ENCODE measurements at regions not wholly inside any gene's neighbourhood (a gene's known extent, or its start where the extent isn't known, plus 50 kb on each side); places are given as distances from the start of the nearest gene placed in this dataset.

DNA sequence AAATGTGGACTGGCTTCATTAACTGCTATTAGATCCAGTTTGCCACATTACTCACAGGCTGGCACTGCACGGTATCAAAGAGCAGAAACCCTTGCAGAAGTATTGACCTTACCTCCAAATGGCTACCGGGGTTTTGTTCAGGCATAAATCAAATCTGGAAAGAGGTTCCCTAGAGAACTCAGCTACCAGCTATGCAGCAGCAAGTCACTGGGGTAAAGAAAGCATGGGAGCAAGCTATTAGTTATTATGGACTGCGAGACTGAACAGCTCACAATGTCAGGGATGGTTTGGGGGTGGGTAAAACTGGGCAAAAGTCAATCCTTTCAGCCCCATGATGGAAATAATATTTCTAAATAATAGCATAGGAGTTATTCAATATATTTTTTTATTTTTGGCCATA lies 128.1 kb downstream of the FANCF start:
- Histone ChIP-seq H3K4me1 (ENCODE audit: control insufficient read depth, insufficient read depth, low read length, poor library complexity, severe bottlenecking) (no peaks in the 10 kb centered on the region), H3K4me3 (ENCODE audit: extremely low read depth, insufficient read depth, low read length, poor library complexity, severe bottlenecking) (no peak overlapping the region), H3K36me3 (ENCODE audit: control insufficient read depth, insufficient read depth, low read length) (no peaks in the 10 kb centered on the region), H3K27ac (ENCODE audit: low read depth, low read length, severe bottlenecking) (no peak overlapping the region), H3K9me3 (ENCODE audit: control insufficient read depth, low read length) (no peaks in the 10 kb centered on the region)
- 88 to 92% methylated on average over 2 of the region's 3 CpGs for WGBS, 2 experiments (ENCODE audit: insufficient coverage in 2 of 2)

DNA sequence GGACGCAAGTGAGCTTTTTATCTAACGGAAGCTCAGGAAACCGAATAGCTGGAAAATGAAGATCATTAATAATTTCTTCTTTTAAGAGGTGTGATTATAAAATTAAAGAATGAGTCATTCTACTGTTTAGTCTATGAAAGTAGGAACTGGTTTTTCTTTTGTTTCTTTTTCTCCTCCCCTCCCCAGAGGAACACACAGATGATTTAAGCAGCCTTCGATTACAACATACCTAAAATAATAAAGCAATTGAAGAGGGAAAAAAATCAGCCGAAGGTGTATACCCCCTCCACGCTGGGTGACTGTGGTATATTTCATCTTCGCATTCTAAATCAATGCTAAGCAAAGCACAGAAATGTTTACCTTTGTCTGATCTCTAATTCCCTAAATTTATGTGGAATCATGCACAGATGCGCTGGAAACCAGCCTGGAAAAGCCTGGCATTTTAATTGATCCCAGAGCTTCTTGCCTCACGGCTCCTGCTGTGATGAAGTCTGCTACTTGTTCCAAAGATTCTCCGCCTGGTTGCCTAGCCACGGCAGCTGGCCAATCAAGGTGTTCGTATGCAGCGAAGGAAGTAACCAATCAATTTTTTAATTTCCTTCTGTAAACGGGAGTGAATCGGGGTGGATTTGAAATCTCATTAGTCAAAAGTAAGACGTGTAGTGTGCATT lies 133.9 kb downstream of the FANCF start:
- H3K27ac ChIP-seq (ENCODE audit: low read depth, low read length, severe bottlenecking): peak overlapping the region; percentile 5
- H3K36me3 ChIP-seq (ENCODE audit: control insufficient read depth, insufficient read depth, low read length): no peaks in the 10 kb centered on the region
- H3K4me1 ChIP-seq (ENCODE audit: control insufficient read depth, insufficient read depth, low read length, poor library complexity, severe bottlenecking): no peaks in the 10 kb centered on the region
- WGBS, 2 experiments (ENCODE audit: insufficient coverage in 2 of 2): 72 to 84% methylated on average over 6 to 9 of the region's 16 CpGs
- no peak overlapping the region for H3K4me3 ChIP-seq (ENCODE audit: extremely low read depth, insufficient read depth, low read length, poor library complexity, severe bottlenecking)
- H3K9me3 ChIP-seq (ENCODE audit: control insufficient read depth, low read length): no peaks in the 10 kb centered on the region

DNA sequence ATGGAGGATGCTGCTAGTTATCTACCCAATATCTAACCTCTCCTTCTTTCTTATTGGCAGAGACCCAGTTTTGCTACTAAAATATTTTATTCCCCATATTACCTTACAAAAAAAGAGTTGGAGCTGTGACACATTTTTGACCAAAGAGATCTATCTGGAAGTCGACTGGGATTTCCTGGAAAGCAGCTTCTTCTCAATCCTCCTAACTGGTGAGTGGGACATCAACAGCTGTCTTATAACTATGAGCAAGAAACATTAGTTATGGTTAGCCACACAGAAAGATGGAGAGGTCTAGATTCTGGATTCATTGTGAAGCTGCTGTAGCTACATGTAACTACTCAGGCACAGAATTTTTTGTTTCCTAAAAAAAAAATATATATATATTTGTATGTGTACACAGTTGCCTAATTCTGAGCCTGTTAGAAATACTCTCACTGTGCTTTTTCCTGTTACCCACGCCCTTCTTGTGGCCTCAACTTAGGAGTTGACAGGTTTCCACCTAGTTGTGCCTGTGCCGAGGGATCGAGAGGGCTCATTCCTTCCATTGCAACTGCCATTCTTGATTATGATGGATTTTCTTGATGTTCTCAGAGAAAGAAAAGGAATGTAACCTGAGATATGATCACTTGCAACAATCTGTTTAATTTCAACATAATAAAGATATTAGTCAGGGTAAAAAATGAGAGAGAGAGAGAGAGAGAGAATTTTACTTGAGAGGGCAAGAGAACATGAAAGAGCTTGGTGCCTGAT lies 142.0 kb downstream of the SLC17A6 start:
- 83 to 88% methylated on average over 1 of the region's 4 CpGs for WGBS, 2 experiments (ENCODE audit: insufficient coverage in 2 of 2)
- Histone ChIP-seq H3K9me3 (ENCODE audit: control insufficient read depth, low read length) (no peaks in the 10 kb centered on the region), H3K27ac (ENCODE audit: low read depth, low read length, severe bottlenecking) (no peak overlapping the region)

DNA sequence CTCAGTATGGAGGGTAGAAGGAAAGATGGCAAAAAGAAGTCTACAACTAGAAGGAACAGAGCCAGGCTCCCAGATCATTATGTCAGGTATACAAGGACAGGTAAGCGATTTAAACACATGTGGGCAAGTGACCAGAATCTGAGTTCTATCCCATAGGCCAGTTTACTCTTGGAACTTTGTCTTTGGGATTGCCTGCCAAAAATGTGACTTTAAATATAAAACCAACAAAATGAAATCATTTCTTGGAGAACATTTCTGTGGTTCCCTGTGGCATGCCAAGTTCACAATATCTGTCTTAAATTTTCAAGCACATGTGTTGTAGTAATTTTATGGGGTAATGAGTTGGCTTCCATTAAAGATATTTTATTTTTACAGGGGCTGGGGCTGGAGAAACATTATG lies 141.0 kb downstream of the SLC17A6 start:
- no peaks in the 10 kb centered on the region for H3K4me1 ChIP-seq (ENCODE audit: control insufficient read depth, insufficient read depth, low read length, poor library complexity, severe bottlenecking)
- H3K4me3 ChIP-seq (ENCODE audit: extremely low read depth, insufficient read depth, low read length, poor library complexity, severe bottlenecking): no peak overlapping the region
- no peaks in the 10 kb centered on the region for H3K9me3 ChIP-seq (ENCODE audit: control insufficient read depth, low read length)
- no peak overlapping the region for H3K27ac ChIP-seq (ENCODE audit: low read depth, low read length, severe bottlenecking)
- no peaks in the 10 kb centered on the region for H3K36me3 ChIP-seq (ENCODE audit: control insufficient read depth, insufficient read depth, low read length)
- 100% methylated on average over 1 of the region's 1 CpG for WGBS, 2 experiments (ENCODE audit: insufficient coverage in 2 of 2)

More for the DNA sequence above, 142.0 kb downstream of the SLC17A6 start:
- H3K4me3 ChIP-seq (ENCODE audit: extremely low read depth, insufficient read depth, low read length, poor library complexity, severe bottlenecking): no peak overlapping the region
- no peaks in the 10 kb centered on the region for H3K4me1 ChIP-seq (ENCODE audit: control insufficient read depth, insufficient read depth, low read length, poor library complexity, severe bottlenecking)
- no peaks in the 10 kb centered on the region for H3K36me3 ChIP-seq (ENCODE audit: control insufficient read depth, insufficient read depth, low read length)

DNA sequence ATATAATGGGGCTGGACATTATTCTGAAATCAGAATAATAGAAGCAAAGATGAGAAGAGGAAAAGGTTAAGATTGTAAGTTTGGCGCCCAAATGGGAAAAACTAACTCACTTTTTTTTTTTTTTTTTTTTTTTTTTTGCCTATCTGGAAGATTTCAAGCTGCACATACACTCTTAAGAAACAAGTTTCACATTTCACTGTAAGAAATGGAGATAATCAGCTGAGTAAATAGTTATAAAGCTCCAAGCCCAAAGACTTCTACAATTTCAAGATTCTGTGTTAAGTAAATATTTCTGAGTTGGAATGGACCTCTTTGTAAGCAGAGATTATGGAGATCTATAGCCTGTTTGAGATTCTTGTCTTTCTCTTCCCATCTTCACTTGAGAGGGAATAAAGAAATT lies 140.0 kb downstream of the SLC17A6 start:
- no peaks in the 10 kb centered on the region for H3K4me1 ChIP-seq (ENCODE audit: control insufficient read depth, insufficient read depth, low read length, poor library complexity, severe bottlenecking)
- no peak overlapping the region for H3K27ac ChIP-seq (ENCODE audit: low read depth, low read length, severe bottlenecking)
- whole genome bisulfite sequencing, 2 experiments (ENCODE audit: insufficient coverage in 2 of 2): no CpG with 5 or more reads among the region's 1 CpG
- no peaks in the 10 kb centered on the region for H3K36me3 ChIP-seq (ENCODE audit: control insufficient read depth, insufficient read depth, low read length)
- no peak overlapping the region for H3K4me3 ChIP-seq (ENCODE audit: extremely low read depth, insufficient read depth, low read length, poor library complexity, severe bottlenecking)
- no peaks in the 10 kb centered on the region for H3K9me3 ChIP-seq (ENCODE audit: control insufficient read depth, low read length)

DNA sequence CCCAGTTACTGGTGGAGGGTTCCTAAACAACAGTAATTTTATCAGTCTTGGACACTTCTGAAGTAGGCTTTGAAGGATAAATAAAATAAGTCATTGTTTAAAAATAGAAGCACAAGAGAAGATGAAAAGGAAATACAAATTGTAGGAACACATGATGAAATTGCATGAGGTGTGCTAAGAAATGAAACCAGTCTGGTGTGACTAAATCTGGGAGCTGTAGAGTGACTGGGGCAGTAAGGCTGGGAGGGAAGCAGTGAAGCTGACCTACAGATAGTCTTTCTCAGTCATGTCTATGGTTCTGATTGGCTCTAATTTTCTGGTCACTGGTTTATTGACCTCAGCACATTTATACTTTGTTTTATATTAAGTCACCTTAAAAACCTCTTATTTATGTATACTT lies 139.1 kb downstream of the SLC17A6 start:
- Histone ChIP-seq H3K9me3 (ENCODE audit: control insufficient read depth, low read length) (no peaks in the 10 kb centered on the region), H3K4me1 (ENCODE audit: control insufficient read depth, insufficient read depth, low read length, poor library complexity, severe bottlenecking) (no peaks in the 10 kb centered on the region), H3K4me3 (ENCODE audit: extremely low read depth, insufficient read depth, low read length, poor library complexity, severe bottlenecking) (no peak overlapping the region), H3K36me3 (ENCODE audit: control insufficient read depth, insufficient read depth, low read length) (no peaks in the 10 kb centered on the region), H3K27ac (ENCODE audit: low read depth, low read length, severe bottlenecking) (no peak overlapping the region)

DNA sequence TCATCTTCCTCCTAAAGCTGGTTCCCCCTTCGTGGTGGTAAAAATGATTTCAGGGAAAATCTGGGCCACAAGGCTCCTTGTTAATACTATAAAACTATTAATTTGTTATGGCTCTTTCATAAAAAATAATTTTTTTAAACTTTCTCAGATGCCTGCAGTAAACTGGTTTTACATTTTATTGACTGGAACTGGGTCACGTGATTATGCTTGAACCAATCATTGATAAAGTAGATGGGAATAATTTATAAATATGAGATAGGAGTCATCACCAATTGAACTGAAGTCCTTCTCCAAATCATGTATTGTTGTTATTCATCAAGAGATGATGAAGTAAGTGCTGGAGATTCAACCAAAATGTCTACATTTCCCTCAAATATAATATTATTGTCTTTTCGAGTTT lies 138.4 kb downstream of the SLC17A6 start:
- Histone ChIP-seq H3K27ac (ENCODE audit: low read depth, low read length, severe bottlenecking) (no peak overlapping the region), H3K4me3 (ENCODE audit: extremely low read depth, insufficient read depth, low read length, poor library complexity, severe bottlenecking) (no peak overlapping the region), H3K9me3 (ENCODE audit: control insufficient read depth, low read length) (no peaks in the 10 kb centered on the region), H3K36me3 (ENCODE audit: control insufficient read depth, insufficient read depth, low read length) (no peaks in the 10 kb centered on the region), H3K4me1 (ENCODE audit: control insufficient read depth, insufficient read depth, low read length, poor library complexity, severe bottlenecking) (no peaks in the 10 kb centered on the region)
- no CpG with 5 or more reads among the region's 3 CpGs for WGBS, 2 experiments (ENCODE audit: insufficient coverage in 2 of 2)

DNA sequence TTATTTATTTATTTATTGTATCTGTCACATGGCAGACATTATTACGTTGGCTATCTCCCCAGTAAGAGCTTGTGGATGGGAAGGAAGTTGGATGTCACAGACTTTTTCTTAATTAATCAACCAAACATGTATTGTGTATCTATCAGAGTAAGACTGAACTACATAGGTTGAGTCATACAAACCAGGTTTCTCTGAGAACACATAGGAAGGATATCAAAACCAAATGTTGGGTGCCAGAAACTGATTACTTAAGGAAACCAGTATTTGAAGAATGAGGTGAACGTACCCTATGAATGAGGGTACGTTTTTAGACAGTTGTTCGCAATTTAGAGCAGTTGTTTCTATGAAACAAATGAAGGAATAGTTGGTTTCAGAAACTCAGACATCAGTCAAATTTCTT lies 136.4 kb downstream of the SLC17A6 start:
- Histone ChIP-seq H3K27ac (ENCODE audit: low read depth, low read length, severe bottlenecking) (no peak overlapping the region), H3K4me1 (ENCODE audit: control insufficient read depth, insufficient read depth, low read length, poor library complexity, severe bottlenecking) (no peaks in the 10 kb centered on the region), H3K4me3 (ENCODE audit: extremely low read depth, insufficient read depth, low read length, poor library complexity, severe bottlenecking) (no peak overlapping the region), H3K36me3 (ENCODE audit: control insufficient read depth, insufficient read depth, low read length) (no peaks in the 10 kb centered on the region), H3K9me3 (ENCODE audit: control insufficient read depth, low read length) (no peaks in the 10 kb centered on the region)
- 80 to 89% methylated on average over 1 of the region's 4 CpGs for WGBS, 2 experiments (ENCODE audit: insufficient coverage in 2 of 2)

DNA sequence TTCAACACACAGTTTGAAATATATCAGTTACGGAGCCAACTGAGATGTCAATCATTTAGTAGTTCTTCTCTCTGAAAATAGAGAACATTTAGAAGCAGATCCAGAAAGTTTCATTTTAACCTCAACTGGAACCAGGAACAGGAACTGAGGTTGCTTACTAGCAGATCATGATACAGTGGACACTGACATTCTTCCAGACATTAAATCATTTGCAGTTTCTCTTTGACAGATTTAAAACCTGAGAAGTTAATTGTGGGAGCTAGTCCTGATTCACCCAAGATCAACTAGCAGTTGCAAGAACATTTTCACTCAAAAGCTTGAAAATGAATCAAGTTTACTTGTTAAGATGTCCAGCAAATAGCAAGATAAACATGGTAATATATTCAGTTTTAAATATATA lies 135.4 kb downstream of the SLC17A6 start:
- no CpG with 5 or more reads among the region's 1 CpG for WGBS, 2 experiments (ENCODE audit: insufficient coverage in 2 of 2)

DNA sequence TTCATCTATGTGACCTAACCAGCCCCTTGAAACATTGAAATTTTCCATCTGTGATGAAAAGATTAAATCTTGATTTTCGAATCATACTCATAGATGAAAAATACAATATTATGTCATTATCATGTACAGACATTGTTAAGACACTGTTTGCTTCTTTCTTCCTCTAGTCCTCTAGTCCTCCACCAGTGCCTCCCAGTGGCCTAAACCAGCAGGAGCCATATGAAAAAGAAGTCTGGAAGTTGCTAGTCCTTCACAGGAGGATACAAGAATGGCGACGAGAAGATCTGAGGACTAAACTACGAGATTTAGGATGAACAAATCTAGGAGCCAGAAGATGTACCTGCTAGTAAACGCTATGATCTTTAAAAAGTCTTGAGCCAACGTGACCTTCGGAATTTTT lies 134.1 kb downstream of the SLC17A6 start:
- H3K9me3 ChIP-seq (ENCODE audit: control insufficient read depth, low read length): no peaks in the 10 kb centered on the region
- no peak overlapping the region for H3K27ac ChIP-seq (ENCODE audit: low read depth, low read length, severe bottlenecking)
- WGBS, 2 experiments (ENCODE audit: insufficient coverage in 2 of 2): 85 to 87% methylated on average over 6 of the region's 7 CpGs
- H3K4me3 ChIP-seq (ENCODE audit: extremely low read depth, insufficient read depth, low read length, poor library complexity, severe bottlenecking): no peak overlapping the region
- H3K36me3 ChIP-seq (ENCODE audit: control insufficient read depth, insufficient read depth, low read length): no peaks in the 10 kb centered on the region
- no peaks in the 10 kb centered on the region for H3K4me1 ChIP-seq (ENCODE audit: control insufficient read depth, insufficient read depth, low read length, poor library complexity, severe bottlenecking)

More for the DNA sequence above, 135.4 kb downstream of the SLC17A6 start:
- H3K4me3 ChIP-seq (ENCODE audit: extremely low read depth, insufficient read depth, low read length, poor library complexity, severe bottlenecking): no peak overlapping the region
- H3K9me3 ChIP-seq (ENCODE audit: control insufficient read depth, low read length): no peaks in the 10 kb centered on the region
- no peaks in the 10 kb centered on the region for H3K4me1 ChIP-seq (ENCODE audit: control insufficient read depth, insufficient read depth, low read length, poor library complexity, severe bottlenecking)
- no peaks in the 10 kb centered on the region for H3K36me3 ChIP-seq (ENCODE audit: control insufficient read depth, insufficient read depth, low read length)
- H3K27ac ChIP-seq (ENCODE audit: low read depth, low read length, severe bottlenecking): no peak overlapping the region

DNA sequence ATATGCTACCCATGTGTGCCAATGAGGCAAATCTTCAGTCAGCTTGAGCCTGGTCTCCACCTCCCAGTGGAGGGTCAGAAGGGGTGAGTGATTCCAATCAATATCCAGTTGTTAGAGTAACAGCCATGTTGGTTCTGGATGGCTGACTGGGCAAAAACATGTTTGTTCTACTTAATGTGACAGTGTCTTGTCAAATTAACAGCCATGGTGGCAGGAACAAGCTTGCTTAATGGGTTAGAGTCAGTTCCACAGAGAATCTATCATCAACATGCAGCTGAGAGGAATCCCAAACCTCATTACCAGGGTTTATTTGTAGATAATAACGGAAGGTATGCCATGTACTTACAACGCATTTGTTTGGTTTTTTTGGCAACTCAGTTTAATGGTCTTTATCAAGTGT lies 133.2 kb downstream of the SLC17A6 start:
- WGBS, 2 experiments (ENCODE audit: insufficient coverage in 2 of 2): 92% methylated on average over 2 of the region's 2 CpGs; no CpG with 5 or more reads in 1 of the 2 experiments
- H3K36me3 ChIP-seq (ENCODE audit: control insufficient read depth, insufficient read depth, low read length): no peaks in the 10 kb centered on the region
- H3K4me3 ChIP-seq (ENCODE audit: extremely low read depth, insufficient read depth, low read length, poor library complexity, severe bottlenecking): no peak overlapping the region

More for the DNA sequence above, 133.2 kb downstream of the SLC17A6 start:
- H3K9me3 ChIP-seq (ENCODE audit: control insufficient read depth, low read length): no peaks in the 10 kb centered on the region
- peaks cover 6% of the 10 kb centered on the region for H3K4me1 ChIP-seq (ENCODE audit: control insufficient read depth, insufficient read depth, low read length, poor library complexity, severe bottlenecking)
- H3K27ac ChIP-seq (ENCODE audit: low read depth, low read length, severe bottlenecking): no peak overlapping the region

All from mesodermal cell (in vitro differentiated cells).